HG02840 (cell line): ENCODE measurements at regions not wholly inside any gene's neighbourhood (a gene's known extent, or its start where the extent isn't known, plus 50 kb on each side); places are given as distances from the start of the nearest gene placed in this dataset.
"Not testable (repeated sequence)": the region's sequence is repeated elsewhere in the genome, so short reads cannot be mapped to it uniquely, and the experiment has no call there.

ENCODE experiments used
- ATAC-seq: cut with Tn5 transposase; IDR thresholded peaks from one replicate; pipeline ENCODE4 v1.9.1; 2021; ENCODE audit warnings: mild to moderate bottlenecking, moderate library complexity, moderate number of reproducible peaks; ENCODE audit not compliant: unreplicated experiment, low FRiP score

DNA sequence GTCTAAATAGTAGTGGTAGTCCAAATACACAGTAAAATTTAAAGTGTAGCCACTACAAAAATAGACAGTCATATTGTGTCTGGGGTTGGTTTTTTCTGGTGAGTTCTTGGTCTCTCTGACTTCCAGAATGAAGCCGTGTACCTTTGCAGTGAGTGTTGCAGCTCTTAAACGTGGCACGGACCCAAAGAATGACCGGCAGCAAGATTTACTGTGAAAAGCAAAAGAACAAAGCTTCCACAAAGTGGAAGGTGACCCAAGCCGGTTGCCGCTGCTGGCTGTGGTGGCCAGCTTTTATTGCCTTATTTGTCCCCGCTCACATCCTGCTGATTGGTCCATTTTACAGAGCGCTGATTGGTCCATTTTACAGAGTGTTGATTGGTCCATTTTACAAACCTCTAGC is 188.7 kb downstream of the ZNF608 start:
- ATAC-seq, result no peak

DNA sequence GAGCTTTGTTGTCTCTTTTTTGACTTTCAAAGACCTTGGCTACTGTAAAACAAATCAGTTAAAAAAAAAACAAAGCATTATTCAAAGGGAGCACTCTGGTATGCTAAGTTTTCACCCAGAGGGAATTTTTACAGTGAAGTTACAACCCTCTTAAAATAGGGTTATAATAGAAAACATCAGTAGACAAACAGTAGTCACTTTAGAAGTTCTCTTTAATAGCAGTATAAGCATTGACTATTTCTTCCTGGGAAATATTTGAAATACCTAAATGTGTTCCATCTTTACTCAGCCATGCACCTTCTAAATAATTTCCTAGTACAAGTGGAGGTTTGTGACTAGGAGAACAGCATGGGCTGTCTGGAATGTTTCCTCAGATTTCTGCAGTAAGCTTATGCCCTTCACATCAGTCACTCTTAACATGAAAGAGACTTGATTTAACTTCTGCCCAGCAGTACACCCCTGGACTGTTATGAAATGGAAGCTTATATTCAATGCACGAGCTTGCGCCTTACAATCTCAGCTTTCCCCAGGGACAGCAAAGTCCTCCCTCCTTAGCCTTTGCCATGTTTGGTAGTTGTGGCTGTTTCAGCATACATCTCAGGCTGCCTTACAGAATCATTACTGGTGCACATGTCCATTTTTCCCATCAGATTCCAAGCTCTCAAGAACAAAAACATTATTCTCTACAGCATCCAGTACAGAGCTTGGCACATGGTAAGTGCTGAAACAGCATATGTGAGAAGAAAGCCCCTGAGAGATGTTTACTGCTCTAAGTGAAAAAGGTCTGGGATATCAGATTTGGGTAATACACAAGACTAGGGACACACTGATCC is 191.5 kb downstream of the ZNF608 start:
- ATAC-seq, result no peak

DNA sequence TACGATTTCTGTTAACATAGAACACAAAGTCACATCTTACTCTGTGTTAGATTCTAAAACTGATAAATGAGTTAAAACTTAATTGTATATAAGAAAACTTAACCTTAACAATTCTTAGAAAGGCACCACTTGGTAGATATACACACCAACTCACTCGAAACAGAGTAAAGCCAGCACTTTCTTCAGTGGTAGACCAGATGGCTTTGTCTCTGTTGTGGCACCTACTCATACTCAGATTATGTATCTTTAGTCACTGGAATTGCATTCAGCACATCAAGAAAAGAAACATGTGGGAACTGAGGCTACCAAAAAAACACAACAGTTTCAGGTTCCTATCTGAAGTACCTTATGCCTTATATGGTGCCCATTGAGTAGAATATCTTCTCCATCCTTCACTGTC is 192.5 kb downstream of the ZNF608 start:
- no peak for ATAC-seq

DNA sequence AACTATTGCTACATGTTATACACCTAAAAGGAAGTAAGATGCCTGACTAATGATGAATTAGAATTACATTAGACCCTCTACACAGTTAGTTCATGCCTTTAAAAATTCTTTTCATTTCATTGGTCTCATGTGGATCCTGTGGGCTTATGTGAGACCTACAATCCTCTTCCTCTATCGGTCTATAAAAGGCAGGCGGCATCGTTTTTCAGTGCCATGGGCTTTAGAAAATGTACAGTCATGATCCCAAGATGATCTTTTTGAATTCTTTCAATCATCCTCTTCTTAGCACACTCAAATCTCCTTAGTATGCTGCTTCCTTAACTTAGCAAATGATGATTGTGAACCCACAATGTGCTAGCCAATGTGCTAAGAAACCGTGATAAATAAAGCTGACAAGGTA is 193.9 kb downstream of the ZNF608 start:
- ATAC-seq, result no peak

DNA sequence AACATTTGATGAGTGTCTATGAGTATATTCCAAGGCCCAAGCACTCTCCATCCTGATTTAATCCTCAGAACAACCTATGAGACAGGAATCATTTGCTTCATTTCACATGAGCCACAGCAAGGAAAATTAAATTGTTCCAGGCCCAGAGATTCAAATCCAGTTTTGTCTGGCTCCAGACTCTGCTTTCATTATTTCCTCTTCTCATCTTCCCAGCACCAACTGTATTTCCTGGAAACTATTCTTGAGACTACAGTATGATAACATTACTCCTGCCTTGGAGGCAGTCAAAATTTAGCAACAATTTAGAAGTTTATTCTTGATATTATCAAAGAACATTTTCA is 194.5 kb downstream of the ZNF608 start:
- ATAC-seq, result no peak

DNA sequence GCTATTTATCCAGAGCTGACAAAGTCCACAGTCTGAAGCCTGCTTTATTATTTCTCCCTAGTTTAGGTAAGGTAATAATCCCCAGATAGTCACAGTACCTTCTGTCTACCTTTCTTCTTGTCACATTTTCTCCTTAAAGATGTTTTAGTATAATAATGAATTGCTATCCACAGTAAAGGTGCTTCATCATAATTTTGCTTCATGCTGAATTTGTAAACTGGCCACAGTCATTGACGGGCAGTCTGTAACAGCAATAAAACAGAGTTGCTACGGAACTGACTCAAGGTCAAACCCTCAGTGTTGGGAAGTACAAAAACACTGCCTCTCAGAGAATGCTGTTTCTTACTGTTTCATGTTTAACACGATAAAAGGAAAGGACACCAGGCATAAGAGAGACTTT is 195.7 kb downstream of the ZNF608 start:
- no peak for ATAC-seq

DNA sequence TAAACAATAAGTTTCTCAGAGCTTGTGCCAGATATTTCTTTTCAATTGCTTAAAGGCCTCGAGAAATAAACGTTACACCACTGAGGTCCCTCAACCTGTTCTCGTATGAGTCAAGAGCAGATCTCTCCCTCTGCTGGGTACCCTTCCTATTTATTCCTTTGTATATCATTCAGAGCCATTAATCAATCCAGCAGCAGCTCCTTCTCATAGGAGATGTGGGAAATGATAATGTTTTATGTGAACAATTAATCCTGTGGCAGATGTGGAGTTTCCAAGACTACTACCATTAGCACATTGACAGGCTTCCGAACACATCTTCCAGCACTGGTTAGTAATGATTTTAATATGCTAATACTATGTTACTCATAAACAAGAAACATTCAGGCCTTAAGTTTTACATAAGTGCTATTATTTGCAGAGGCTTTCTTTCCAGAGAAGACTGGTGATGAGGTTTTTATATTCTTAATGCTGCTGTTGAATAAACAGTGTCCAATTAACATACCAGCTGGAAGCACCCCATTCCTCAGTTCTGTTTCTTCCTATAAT is 196.5 kb downstream of the ZNF608 start:
- ATAC-seq, result no peak

DNA sequence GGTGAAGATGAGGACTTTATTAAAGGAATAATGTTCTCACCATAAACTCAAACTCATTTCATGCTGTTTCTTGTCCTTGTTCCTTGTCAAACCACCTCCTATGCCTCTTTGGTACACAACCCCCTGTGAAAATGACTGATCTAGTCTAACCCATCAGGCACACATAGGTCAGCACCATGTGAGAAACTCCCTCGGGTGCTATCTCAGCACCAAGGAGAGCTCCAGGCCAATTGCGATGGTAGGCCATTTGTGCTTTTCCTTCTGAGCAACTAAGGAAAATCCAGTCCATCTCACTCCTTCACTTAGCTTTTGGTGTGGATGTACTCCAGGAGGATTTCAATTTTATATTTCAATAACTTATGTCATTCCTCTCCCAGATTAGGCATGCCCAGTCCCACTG is 199.8 kb downstream of the ZNF608 start:
- no peak for ATAC-seq

DNA sequence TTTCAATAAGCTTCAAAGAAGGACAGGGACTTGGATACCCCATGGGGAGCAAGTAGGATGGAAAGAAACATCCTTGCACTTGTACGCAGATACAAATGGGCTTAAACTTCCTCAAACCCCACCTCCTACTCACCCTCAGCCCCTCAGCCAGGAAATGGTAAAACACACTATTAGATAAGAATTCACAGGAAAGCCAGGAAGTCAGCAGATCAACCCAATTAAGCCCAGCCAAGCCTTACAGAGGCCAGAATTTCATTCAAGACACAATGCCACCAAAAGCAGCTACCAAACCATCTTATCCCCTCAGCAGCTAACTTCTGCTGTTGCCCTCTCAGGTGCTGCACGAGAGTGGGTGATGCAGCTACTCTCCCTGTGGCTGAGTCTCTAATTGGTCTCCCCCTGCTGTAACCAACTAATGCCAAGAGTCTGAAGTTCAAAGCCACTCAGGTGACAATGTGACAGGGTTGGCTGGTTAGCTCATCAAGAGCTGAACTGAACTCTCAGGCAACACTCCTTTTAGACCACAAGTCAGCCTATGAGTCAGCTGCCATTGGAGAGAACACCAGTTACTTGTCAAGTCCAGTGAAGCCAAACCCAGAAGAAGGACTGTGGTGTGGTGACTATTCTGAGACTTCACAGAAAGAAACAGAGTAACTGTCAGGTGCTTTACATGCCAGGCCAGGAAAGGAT is 201.9 kb downstream of the ZNF608 start:
- ATAC-seq, result peak; percentile 79

DNA sequence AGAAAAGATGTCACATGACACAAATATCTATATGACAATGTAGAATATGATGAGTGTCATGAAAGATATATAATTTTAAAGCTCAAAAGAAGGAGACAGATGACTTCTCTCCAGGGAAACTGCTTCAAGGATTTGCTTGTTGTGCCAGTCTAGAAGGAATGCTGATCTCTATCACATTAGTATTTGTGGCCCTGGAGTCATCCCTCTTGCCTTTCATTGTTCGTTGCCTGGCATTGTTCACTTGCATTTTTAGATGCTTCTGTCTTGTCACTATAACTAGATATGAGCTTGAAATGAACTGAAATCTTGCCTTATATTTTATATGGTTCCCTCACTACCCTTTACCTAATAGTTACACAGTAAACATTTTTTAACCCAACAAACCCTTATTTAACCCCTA is 207.5 kb downstream of the ZNF608 start:
- ATAC-seq, result no peak

DNA sequence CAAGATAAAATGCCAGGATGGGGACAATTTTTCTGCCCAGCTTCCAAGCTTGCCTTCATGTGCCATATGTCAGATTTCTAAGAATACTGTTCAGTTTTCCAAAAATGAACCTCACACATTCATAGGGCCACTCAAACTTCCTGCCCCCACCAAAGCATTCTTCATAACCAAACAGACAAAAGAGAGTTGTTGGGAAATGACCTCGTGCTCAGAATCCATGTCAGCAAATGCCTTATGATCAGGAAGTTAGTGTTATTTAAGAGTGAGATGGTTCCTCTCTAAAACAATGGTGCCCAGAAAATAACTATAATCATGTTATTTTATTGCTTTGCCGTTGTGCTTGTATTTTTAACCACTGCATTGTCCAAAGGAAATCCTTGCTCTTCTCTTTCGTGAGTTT is 208.2 kb downstream of the ZNF608 start:
- no peak for ATAC-seq

DNA sequence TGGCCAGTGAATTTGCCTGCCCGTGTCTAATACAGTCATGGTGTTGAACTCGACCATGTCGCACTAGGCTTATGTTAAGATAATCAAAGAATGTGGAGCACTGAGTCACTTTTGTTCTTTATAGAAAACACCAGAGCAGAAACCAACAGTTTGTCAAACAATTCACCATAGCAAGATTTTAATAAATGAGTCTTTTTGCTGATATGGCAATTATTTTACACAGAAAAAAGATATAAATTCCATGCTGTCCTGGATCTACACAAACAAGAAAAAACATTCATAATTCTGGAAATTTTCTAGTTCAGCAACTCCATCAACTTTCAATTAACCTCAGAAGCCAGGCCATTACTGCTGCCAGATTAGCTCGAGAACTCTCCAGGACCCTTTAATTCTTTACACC is 208.9 kb downstream of the ZNF608 start:
- ATAC-seq, result no peak

DNA sequence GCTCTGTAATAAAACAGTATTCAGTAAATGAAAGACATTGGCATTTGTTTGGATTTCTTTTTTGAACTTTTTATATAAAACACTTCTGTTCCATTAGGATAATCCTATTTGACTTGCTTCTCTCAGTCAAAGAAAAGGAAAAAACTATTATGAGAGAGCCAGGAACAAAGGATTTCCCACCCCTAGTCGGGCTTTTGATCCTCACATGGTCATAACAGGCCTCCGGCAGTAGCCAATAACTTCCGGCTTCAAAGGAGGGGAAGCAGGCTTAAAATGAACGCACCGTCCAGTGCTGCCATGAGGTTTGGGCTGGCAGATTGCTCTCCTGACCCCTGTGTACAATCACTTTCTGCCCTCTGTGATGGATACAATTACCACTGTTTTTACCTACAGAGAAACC is 209.3 kb downstream of the ZNF608 start:
- no peak for ATAC-seq

DNA sequence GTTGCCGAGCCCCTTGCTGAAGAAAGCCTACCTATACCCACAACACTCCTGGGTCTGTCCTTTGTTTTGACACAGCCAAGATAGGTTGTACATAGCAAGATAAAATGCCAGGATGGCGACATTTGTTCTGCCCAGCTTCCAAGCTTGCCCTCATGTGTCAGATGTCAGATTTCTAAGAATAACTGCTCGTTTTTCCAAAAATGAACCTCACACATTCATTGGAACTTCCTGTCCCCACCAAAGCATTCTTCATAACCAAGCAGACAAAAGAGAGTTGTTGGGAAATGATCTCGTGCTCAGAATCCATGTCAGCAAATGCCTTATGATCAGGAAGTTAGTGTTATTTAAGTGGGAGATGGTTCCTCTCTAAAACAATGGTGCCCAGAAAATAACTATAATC is 210.1 kb downstream of the ZNF608 start:
- no peak for ATAC-seq

DNA sequence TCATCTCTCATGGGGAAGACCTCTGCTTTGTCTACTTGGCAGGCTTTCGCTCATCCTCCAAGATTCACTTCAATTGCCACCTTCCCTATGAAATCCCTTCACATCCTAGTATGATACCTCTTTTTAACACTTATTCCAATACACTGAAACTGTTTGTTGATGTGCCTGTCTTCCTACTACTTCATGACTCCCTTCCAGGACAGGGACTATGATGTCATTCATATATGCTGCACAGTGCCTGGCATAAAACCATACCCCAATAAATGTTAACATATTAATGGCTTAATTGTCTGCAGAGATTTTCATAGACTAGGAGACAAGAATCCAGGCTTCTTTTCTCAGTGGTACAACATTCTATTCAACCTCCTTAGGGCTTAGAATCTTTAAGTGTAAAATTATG is 215.5 kb downstream of the ZNF608 start:
- ATAC-seq, result no peak

DNA sequence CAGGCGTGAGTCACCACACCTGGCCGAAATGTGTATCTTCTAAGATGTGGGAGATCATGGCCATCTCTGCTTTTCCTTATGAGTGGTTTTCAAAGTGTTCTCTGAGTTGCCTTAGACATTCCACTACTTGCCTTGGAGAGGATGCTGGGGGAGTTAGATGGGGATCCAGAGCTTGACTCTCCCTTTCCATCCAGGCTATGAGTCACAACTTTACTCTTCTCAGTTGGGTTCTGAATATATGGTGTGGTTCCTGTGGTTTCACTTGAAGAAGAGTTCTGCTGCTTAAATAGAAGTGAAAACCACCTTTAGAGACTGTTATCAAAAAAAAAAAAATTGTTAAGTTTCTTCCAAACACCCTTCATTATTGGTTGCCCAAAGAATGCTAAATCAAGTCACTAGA is 217.6 kb downstream of the ZNF608 start:
- ATAC-seq, result no peak

DNA sequence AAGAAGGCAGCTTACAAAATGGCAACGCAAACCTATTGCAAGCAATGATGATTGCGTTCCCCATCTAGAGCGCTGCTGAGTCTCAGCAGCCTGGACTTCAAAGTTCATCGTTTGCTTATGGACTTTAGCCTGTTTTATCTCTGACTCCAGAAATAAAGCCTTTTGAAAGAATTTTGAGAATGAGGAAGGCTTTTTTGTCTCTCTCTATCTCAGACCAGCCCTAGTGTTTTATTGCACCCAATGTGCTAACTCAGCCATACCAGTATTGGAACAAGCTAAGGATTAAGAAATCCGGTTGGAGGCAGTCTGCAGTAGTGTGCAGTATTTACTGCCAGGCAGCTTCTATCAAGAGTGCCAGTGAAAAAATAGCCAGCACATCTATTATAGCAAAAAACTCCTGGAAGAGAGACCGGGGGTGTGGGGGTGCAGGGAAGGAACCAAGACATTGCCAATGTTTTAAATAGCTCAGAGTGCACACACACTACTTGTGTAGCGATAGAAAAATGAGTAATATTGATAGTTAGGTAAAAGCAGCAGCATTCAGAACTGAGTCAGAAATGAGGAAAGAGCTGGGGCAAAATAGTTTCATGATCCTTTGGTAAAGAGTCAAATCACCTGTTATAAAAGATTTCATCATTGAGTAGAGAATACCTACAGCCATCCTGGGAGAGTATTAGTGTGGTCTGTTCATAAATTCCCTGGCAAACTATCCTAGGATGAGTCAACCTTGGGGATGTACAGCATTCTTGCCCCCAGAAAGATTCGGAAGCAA is 219.0 kb downstream of the ZNF608 start:
- ATAC-seq, result no peak

DNA sequence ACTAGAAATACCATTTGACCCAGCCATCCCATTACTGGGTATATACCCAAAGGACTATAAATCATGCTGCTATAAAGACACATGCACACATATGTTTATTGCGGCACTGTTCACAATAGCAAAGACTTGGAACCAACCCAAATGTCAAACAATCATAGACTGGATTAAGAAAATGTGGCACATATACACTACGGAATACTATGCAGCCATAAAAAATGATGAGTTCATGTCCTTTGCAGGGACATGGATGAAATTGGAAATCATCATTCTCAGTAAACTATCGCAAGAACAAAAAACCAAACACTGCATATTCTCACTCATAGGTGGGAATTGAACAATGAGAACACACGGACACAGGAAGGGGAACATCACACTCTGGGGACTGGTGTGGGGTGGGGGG is 220.4 kb downstream of the ZNF608 start:
- ATAC-seq, result not testable (repeated sequence)

DNA sequence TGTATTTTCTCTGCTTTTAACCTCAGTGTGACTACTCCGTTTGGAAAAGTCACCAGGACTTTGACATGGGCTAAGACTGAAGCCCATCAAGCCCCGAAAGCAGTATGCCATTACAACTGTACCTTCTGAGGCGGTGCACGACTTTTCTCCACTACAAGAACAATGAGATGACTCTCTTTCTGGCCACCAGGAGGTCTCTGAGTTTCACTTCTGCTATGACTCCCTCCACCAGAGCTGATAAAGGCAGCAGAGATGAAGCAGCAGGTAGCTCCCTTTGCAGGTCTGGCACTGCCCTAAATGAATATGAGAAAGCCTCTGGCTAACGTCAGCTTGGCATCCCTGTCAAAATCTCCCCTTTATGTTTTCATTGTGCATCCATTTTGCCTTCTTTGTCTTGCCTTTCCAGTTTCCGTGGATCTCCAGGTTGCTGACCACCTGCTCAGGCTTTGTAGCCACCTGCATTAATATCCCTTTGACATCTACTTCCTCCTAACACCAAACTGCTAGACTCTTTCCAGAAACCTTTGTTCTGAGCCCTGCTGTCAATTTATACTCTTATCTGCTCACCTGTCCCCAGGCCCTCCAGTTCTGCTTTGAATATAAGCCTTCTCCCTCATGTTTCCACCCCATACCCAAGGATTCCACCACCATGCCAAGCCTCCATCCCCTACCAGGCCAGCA is 221.7 kb downstream of the ZNF608 start:
- peak; percentile 93 for ATAC-seq

DNA sequence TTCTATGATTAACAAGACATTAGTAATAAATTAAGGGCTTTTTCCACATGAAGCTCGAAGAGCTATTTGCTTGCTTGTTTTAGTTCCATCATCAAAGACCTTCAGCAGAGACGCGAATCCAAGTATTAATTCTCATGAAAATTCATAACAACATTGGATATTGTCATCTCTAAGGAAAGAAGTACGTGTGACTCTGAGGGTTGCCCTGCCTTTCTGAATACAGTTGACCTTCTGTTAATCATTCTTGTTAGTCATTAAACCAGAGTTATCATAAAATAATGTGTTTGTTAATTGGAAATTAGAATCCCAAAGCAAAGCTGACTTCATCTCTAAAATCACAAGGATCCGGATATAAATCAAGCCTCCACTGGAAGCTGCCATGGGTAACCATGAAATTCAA is 222.5 kb downstream of the ZNF608 start:
- no peak for ATAC-seq

DNA sequence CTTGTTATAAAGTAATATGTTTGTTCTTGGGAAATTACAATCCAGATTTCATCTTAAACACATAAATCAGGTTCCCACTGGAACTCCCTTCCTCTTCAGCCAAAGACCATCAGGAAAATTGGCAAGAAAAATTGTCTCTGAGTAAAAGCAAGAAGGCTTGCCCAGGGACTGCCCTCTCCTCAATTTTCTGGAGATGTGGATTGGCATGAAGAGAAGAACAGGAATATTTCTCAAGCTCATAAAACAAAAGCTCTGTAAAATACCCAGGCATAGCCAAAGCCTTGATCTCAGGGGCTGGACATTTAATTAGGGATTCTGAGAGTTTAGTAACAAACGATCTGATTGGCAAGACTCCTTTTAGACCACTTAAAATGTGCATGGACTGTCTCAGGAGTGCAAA is 223.4 kb downstream of the ZNF608 start:
- no peak for ATAC-seq
